GM12892 (cell line): ENCODE measurements at regions not wholly inside any gene's neighbourhood (a gene's known extent, or its start where the extent isn't known, plus 50 kb on each side); places are given as distances from the start of the nearest gene placed in this dataset.

ENCODE experiments used
- POLR2A ChIP-seq: IDR thresholded peaks from 2 replicates; pipeline ENCODE4 v1.6.1; 2011; ENCODE audit warnings: low read depth, low read length, control low read depth
- POLR2AphosphoS5 ChIP-seq: IDR thresholded peaks from 2 replicates; pipeline ENCODE4 v1.6.1; 2011; ENCODE audit warnings: low read depth, low read length, control low read depth
- TAF1 ChIP-seq: IDR thresholded peaks from 2 replicates; pipeline ENCODE4 v1.6.1; 2011; ENCODE audit warnings: low read depth, mild to moderate bottlenecking, control low read depth, low read length, borderline replicate concordance

GRCh38 chr17:68658999-68659780 is 58.0 kb upstream of the FAM20A start:
- TF ChIP-seq POLR2AphosphoS5: no peak
- no peak for TF ChIP-seq POLR2A
- TF ChIP-seq TAF1: no peak
